ENCODE measurements at regions not wholly inside any gene's neighbourhood (a gene's known extent, or its start where the extent isn't known, plus 50 kb on each side); places are given as distances from the start of the nearest gene placed in this dataset.

GRCh38 chr18:22302144-22302543 is 115.6 kb downstream of the CTAGE1 start:
- TF ChIP-seq, protein P1, sequence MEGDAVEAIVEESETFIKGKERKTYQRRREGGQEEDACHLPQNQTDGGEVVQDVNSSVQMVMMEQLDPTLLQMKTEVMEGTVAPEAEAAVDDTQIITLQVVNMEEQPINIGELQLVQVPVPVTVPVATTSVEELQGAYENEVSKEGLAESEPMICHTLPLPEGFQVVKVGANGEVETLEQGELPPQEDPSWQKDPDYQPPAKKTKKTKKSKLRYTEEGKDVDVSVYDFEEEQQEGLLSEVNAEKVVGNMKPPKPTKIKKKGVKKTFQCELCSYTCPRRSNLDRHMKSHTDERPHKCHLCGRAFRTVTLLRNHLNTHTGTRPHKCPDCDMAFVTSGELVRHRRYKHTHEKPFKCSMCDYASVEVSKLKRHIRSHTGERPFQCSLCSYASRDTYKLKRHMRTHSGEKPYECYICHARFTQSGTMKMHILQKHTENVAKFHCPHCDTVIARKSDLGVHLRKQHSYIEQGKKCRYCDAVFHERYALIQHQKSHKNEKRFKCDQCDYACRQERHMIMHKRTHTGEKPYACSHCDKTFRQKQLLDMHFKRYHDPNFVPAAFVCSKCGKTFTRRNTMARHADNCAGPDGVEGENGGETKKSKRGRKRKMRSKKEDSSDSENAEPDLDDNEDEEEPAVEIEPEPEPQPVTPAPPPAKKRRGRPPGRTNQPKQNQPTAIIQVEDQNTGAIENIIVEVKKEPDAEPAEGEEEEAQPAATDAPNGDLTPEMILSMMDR (IDR thresholded peaks at IDR 0.05 in 4 of 5, conservative IDR thresholded peaks at IDR 0.05 in 1 of 5): no peak
- no peak for TF ChIP-seq POLR2A (IDR thresholded peaks at IDR 0.05)
